ENCODE measurements at regions not wholly inside any gene's neighbourhood (a gene's known extent, or its start where the extent isn't known, plus 50 kb on each side); places are given as distances from the start of the nearest gene placed in this dataset.

GRCh38 chr15:87493803-87494202 is 762.7 kb downstream of the NTRK3 start:
- no peak for ATAC-seq
- H3K4me1 ChIP-seq: no peaks in the 10 kb centered on the region
- TF ChIP-seq POLR2A (IDR thresholded peaks at IDR 0.05) (no peak), CTCF (IDR thresholded peaks at IDR 0.05) (no peak)
- H3K27ac ChIP-seq: no peak overlapping the region
- H3K27me3 ChIP-seq: no peaks in the 10 kb centered on the region
- no peak overlapping the region for H3K4me3 ChIP-seq
- no peak for DNase-seq
- H3K36me3 ChIP-seq (replicated peaks in 1 of 2; ENCODE audit: insufficient read depth in 1 of 2, low read depth in 2 of 2): no peaks in the 10 kb centered on the region
- intact Hi-C loops (cut with DNase I): no loop called here
- H3K9me3 ChIP-seq: no peaks in the 10 kb centered on the region

GRCh38 chr15:87492321-87492720 is 764.2 kb downstream of the NTRK3 start:
- Histone ChIP-seq H3K9me3 (no peaks in the 10 kb centered on the region), H3K36me3 (replicated peaks in 1 of 2; ENCODE audit: insufficient read depth in 1 of 2, low read depth in 2 of 2) (no peaks in the 10 kb centered on the region), H3K27me3 (no peaks in the 10 kb centered on the region), H3K4me3 (no peak overlapping the region), H3K27ac (no peak overlapping the region), H3K4me1 (no peaks in the 10 kb centered on the region)
- intact Hi-C loops (cut with DNase I): no loop called here
- ATAC-seq: no peak
- TF ChIP-seq CTCF (IDR thresholded peaks at IDR 0.05): no peak
- TF ChIP-seq POLR2A (IDR thresholded peaks at IDR 0.05): no peak
- no peak for DNase-seq
- WGBS, 2 donors: 75 to 95% methylated on average over 1 of the region's 1 CpG

- Histone ChIP-seq H3K9me3 (no peaks in the 10 kb centered on the region), H3K27me3 (no peaks in the 10 kb centered on the region), H3K4me3 (no peak overlapping the region), H3K4me1 (no peaks in the 10 kb centered on the region), H3K36me3 (replicated peaks in 1 of 2; ENCODE audit: insufficient read depth in 1 of 2, low read depth in 2 of 2) (no peaks in the 10 kb centered on the region), H3K27ac (no peak overlapping the region)
- TF ChIP-seq POLR2A (IDR thresholded peaks at IDR 0.05) (no peak), CTCF (IDR thresholded peaks at IDR 0.05) (no peak)
- WGBS, 2 donors: 43 to 58% methylated on average over 4 of the region's 4 CpGs
- ATAC-seq (no peak), DNase-seq (no peak)
- intact Hi-C loops (cut with DNase I): no loop called here
These were observed 765.9 kb downstream of the NTRK3 start for GRCh38 chr15:87490666-87491065.

GRCh38 chr15:87489902-87490665 is 766.5 kb downstream of the NTRK3 start:
- WGBS, 2 donors: 37 to 41% methylated on average over 4 of the region's 4 CpGs

More at GRCh38 chr15:87489902-87490665, 766.5 kb downstream of the NTRK3 start:
- no peak for TF ChIP-seq CTCF (IDR thresholded peaks at IDR 0.05)
- no peak for TF ChIP-seq POLR2A (IDR thresholded peaks at IDR 0.05)
- Histone ChIP-seq H3K4me1 (no peaks in the 10 kb centered on the region), H3K4me3 (no peak overlapping the region), H3K27ac (no peak overlapping the region), H3K9me3 (no peaks in the 10 kb centered on the region), H3K27me3 (no peaks in the 10 kb centered on the region), H3K36me3 (replicated peaks in 1 of 2; ENCODE audit: insufficient read depth in 1 of 2, low read depth in 2 of 2) (no peaks in the 10 kb centered on the region)
- intact Hi-C loops (cut with DNase I): no loop called here
- ATAC-seq (no peak), DNase-seq (no peak)

All from body of pancreas (tissue), 4 donors.